Glomerular endothelial cell (primary cell): ENCODE measurements at regions not wholly inside any gene's neighbourhood (a gene's known extent, or its start where the extent isn't known, plus 50 kb on each side); places are given as distances from the start of the nearest gene placed in this dataset.

Experiments
- DNase-seq: peaks from one replicate; pipeline ENCODE4 v3.0.0-alpha.2; 2011; ENCODE audit warnings: low read depth, low spot score; ENCODE audit errors: extremely low read depth

- DNase-seq, result no peak
Observed at GRCh38 chr9:20125727-20126126, 336.9 kb upstream of the SLC24A2 start.

GRCh38 chr9:20119566-20119965, 330.7 kb upstream of the SLC24A2 start:
- DNase-seq, result no peak

GRCh38 chr9:20117986-20118385, 329.1 kb upstream of the SLC24A2 start:
- DNase-seq, result no peak

GRCh38 chr9:20117482-20117881, 328.6 kb upstream of the SLC24A2 start:
- DNase-seq, result no peak

- DNase-seq, result no peak
Observed at GRCh38 chr9:20114974-20115373, 326.1 kb upstream of the SLC24A2 start.

GRCh38 chr9:20112205-20112783, 323.5 kb upstream of the SLC24A2 start:
- DNase-seq, result no peak

- DNase-seq, result no peak
Observed at GRCh38 chr9:20111173-20111843, 322.5 kb upstream of the SLC24A2 start.

- DNase-seq, result no peak
Observed at GRCh38 chr9:20095430-20096092, 306.7 kb upstream of the SLC24A2 start.

- no peak for DNase-seq
Observed at GRCh38 chr9:20092561-20092960, 303.7 kb upstream of the SLC24A2 start.

- DNase-seq, result no peak
Observed at GRCh38 chr9:20087481-20087880, 298.6 kb upstream of the SLC24A2 start.

- no peak for DNase-seq
Observed at GRCh38 chr9:20085842-20086241, 297.0 kb upstream of the SLC24A2 start.

- no peak for DNase-seq
Observed at GRCh38 chr9:20084125-20084524, 295.3 kb upstream of the SLC24A2 start.

GRCh38 chr9:20083390-20083789, 294.6 kb upstream of the SLC24A2 start:
- DNase-seq, result no peak

- DNase-seq, result no peak
Observed at GRCh38 chr9:20082831-20083230, 294.0 kb upstream of the SLC24A2 start.

GRCh38 chr9:20082406-20082805, 293.6 kb upstream of the SLC24A2 start:
- DNase-seq, result no peak

GRCh38 chr9:20078246-20078645, 289.4 kb upstream of the SLC24A2 start:
- no peak for DNase-seq

- no peak for DNase-seq
Observed at GRCh38 chr9:20074291-20074690, 285.5 kb upstream of the SLC24A2 start.

GRCh38 chr9:20070336-20070735, 281.5 kb upstream of the SLC24A2 start:
- DNase-seq, result no peak

- no peak for DNase-seq
Observed at GRCh38 chr9:20065796-20066700, 277.2 kb upstream of the SLC24A2 start.

- DNase-seq, result no peak
Observed at GRCh38 chr9:20065046-20065445, 276.2 kb upstream of the SLC24A2 start.

- no peak for DNase-seq
Observed at GRCh38 chr9:20054734-20055133, 265.9 kb upstream of the SLC24A2 start.
